Astrocyte (in vitro differentiated cells and primary cell): ENCODE measurements at regions not wholly inside any gene's neighbourhood (a gene's known extent, or its start where the extent isn't known, plus 50 kb on each side); places are given as distances from the start of the nearest gene placed in this dataset.

ENCODE experiments used
- EZH2 ChIP-seq: IDR thresholded peaks from 2 replicates; pipeline ENCODE4 v1.6.1; 2012; ENCODE audit warnings: mild to moderate bottlenecking, low read length, inconsistent platforms; ENCODE audit not compliant: insufficient read depth
- TF ChIP-seq, protein P1 (sequence below): IDR thresholded peaks from 2 replicates; pipeline ENCODE4 v1.5.1; 2011; ENCODE audit warnings: low read depth, mild to moderate bottlenecking, inconsistent platforms, low read length, moderate library complexity; ENCODE audit not compliant: insufficient read depth

DNA sequence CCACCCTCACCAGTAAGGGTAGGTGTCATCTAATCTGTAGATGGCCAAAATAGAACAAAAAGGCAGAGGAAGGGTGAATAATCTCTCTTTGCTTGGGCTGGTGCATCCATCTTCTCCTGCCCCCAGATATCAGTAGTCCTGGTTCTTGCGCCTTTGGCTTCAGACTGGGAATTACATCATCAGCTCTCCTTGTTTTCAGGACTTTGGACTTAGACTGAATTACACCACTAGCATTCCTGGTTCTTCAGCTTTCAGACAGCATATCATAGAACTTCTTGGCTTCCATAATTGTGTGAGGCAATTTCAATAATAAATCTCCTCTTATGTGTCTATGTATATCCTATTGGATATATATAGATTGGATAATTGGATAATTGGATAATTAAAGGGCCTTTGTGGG lies 403.0 kb upstream of the USP24 start:
- TF ChIP-seq, protein P1, sequence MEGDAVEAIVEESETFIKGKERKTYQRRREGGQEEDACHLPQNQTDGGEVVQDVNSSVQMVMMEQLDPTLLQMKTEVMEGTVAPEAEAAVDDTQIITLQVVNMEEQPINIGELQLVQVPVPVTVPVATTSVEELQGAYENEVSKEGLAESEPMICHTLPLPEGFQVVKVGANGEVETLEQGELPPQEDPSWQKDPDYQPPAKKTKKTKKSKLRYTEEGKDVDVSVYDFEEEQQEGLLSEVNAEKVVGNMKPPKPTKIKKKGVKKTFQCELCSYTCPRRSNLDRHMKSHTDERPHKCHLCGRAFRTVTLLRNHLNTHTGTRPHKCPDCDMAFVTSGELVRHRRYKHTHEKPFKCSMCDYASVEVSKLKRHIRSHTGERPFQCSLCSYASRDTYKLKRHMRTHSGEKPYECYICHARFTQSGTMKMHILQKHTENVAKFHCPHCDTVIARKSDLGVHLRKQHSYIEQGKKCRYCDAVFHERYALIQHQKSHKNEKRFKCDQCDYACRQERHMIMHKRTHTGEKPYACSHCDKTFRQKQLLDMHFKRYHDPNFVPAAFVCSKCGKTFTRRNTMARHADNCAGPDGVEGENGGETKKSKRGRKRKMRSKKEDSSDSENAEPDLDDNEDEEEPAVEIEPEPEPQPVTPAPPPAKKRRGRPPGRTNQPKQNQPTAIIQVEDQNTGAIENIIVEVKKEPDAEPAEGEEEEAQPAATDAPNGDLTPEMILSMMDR, result no peak
- no peak for TF ChIP-seq EZH2
